ENCODE measurements at regions not wholly inside any gene's neighbourhood (a gene's known extent, or its start where the extent isn't known, plus 50 kb on each side); places are given as distances from the start of the nearest gene placed in this dataset.

- H3K27me3 ChIP-seq, result no peaks in the 10 kb centered on the region
- no peaks in the 10 kb centered on the region; a peak in 1 of 22 replicates for H3K9me3 ChIP-seq (replicated peaks in 1 of 11)
- no peaks in the 10 kb centered on the region for H3K36me3 ChIP-seq
- H3K4me3 ChIP-seq, result no peak overlapping the region
- peaks cover 0 to 11% (median 3%) of the 10 kb centered on the region in 10 experiments; a peak in 9 of 20 replicates for H3K4me1 ChIP-seq
- no peak overlapping the region for H3K4me2 ChIP-seq
- TF ChIP-seq Cebpa-rat (IDR thresholded peaks at IDR 0.05), result no peak
- H3K9ac ChIP-seq, result no peak overlapping the region
- no peak overlapping the region for H3K27ac ChIP-seq
- no peaks in the 10 kb centered on the region for H4K20me1 ChIP-seq
Measured at GRCh38 chr21:41638201-41638790, 128.6 kb downstream of the RIPK4 start.

- no peak for TF ChIP-seq Cebpa-rat (IDR thresholded peaks at IDR 0.05)
- Histone ChIP-seq H3K27me3 (no peaks in the 10 kb centered on the region), H3K27ac (no peak overlapping the region), H3K4me3 (no peak overlapping the region), H3K36me3 (no peaks in the 10 kb centered on the region), H3K9me3 (replicated peaks in 1 of 11) (no peaks in the 10 kb centered on the region; a peak in 1 of 22 replicates), H4K20me1 (no peaks in the 10 kb centered on the region), H3K4me1 (peaks cover 0 to 5% (median 0%) of the 10 kb centered on the region in 10 experiments; a peak in 9 of 20 replicates), H3K9ac (no peak overlapping the region), H3K4me2 (no peak overlapping the region)
Measured at GRCh38 chr21:41636636-41637630, 129.0 kb upstream of the TMPRSS2 start.

GRCh38 chr21:41635874-41636273 is 127.9 kb upstream of the TMPRSS2 start:
- Histone ChIP-seq H4K20me1 (no peaks in the 10 kb centered on the region), H3K36me3 (no peaks in the 10 kb centered on the region), H3K4me1 (peaks cover 0 to 6% (median 0%) of the 10 kb centered on the region in 10 experiments; a peak in 5 of 20 replicates), H3K4me3 (no peak overlapping the region), H3K27ac (no peak overlapping the region), H3K9me3 (replicated peaks in 1 of 11) (no peaks in the 10 kb centered on the region; a peak in 1 of 22 replicates), H3K4me2 (no peak overlapping the region), H3K9ac (no peak overlapping the region), H3K27me3 (no peaks in the 10 kb centered on the region)
- TF ChIP-seq Cebpa-rat (IDR thresholded peaks at IDR 0.05), result no peak

- no peak overlapping the region for H3K4me2 ChIP-seq
- H3K36me3 ChIP-seq, result no peaks in the 10 kb centered on the region
- H3K4me1 ChIP-seq, result peaks cover 0 to 6% (median 0%) of the 10 kb centered on the region in 10 experiments; a peak in 5 of 20 replicates
- no peaks in the 10 kb centered on the region for H4K20me1 ChIP-seq
- H3K4me3 ChIP-seq, result no peak overlapping the region
- peaks cover 0 to 1% (median 0%) of the 10 kb centered on the region in 11 experiments; a peak in 1 of 22 replicates for H3K9me3 ChIP-seq (replicated peaks in 1 of 11)
- TF ChIP-seq Cebpa-rat (IDR thresholded peaks at IDR 0.05), result no peak
- H3K27ac ChIP-seq, result no peak overlapping the region
- no peak overlapping the region for H3K9ac ChIP-seq
- no peaks in the 10 kb centered on the region for H3K27me3 ChIP-seq
Measured at GRCh38 chr21:41634858-41635257, 126.9 kb upstream of the TMPRSS2 start.

GRCh38 chr21:41634211-41634694 is 126.3 kb upstream of the TMPRSS2 start:
- Histone ChIP-seq H3K4me3 (no peak overlapping the region), H3K27me3 (no peaks in the 10 kb centered on the region), H3K4me2 (no peak overlapping the region), H3K4me1 (peaks cover 0 to 6% (median 0%) of the 10 kb centered on the region in 10 experiments; a peak in 5 of 20 replicates), H4K20me1 (no peaks in the 10 kb centered on the region), H3K9ac (no peak overlapping the region), H3K9me3 (replicated peaks in 1 of 11) (peaks cover 0 to 7% (median under 1%) of the 10 kb centered on the region in 11 experiments; a peak in 6 of 22 replicates), H3K36me3 (no peaks in the 10 kb centered on the region), H3K27ac (no peak overlapping the region)
- TF ChIP-seq Cebpa-rat (IDR thresholded peaks at IDR 0.05), result no peak

GRCh38 chr21:41633627-41634026 is 125.7 kb upstream of the TMPRSS2 start:
- Histone ChIP-seq H3K4me1 (peaks cover 0 to 6% (median 0%) of the 10 kb centered on the region in 10 experiments; a peak in 5 of 20 replicates), H3K4me3 (no peak overlapping the region), H3K4me2 (no peak overlapping the region), H3K27ac (no peak overlapping the region), H3K27me3 (no peaks in the 10 kb centered on the region), H3K9ac (no peak overlapping the region), H4K20me1 (no peaks in the 10 kb centered on the region), H3K36me3 (no peaks in the 10 kb centered on the region), H3K9me3 (replicated peaks in 1 of 11) (peaks cover 0 to 11% (median 4%) of the 10 kb centered on the region in 11 experiments; a peak in 6 of 22 replicates)
- no peak for TF ChIP-seq Cebpa-rat (IDR thresholded peaks at IDR 0.05)

- peaks cover 0 to 6% (median 0%) of the 10 kb centered on the region in 10 experiments; a peak in 5 of 20 replicates for H3K4me1 ChIP-seq
- no peak overlapping the region for H3K4me2 ChIP-seq
- TF ChIP-seq Cebpa-rat (IDR thresholded peaks at IDR 0.05), result no peak
- no peak overlapping the region for H3K27ac ChIP-seq
- H3K27me3 ChIP-seq, result no peaks in the 10 kb centered on the region
- no peaks in the 10 kb centered on the region for H3K36me3 ChIP-seq
- H3K9ac ChIP-seq, result no peak overlapping the region
- H3K4me3 ChIP-seq, result no peak overlapping the region
- no peaks in the 10 kb centered on the region for H4K20me1 ChIP-seq
- H3K9me3 ChIP-seq (replicated peaks in 1 of 11), result peaks cover 0 to 11% (median 4%) of the 10 kb centered on the region in 11 experiments; a peak in 6 of 22 replicates
Measured at GRCh38 chr21:41632748-41633475, 125.0 kb upstream of the TMPRSS2 start.

GRCh38 chr21:41631564-41632461 is 123.9 kb upstream of the TMPRSS2 start:
- H3K9me3 ChIP-seq (replicated peaks in 1 of 11), result peaks cover 0 to 11% (median 4%) of the 10 kb centered on the region in 11 experiments; a peak in 6 of 22 replicates
- peak overlapping the region in 2 of 11 experiments; percentile 12 to 17; a peak in 1 of 22 replicates for H3K4me2 ChIP-seq
- no peaks in the 10 kb centered on the region for H3K36me3 ChIP-seq
- H3K4me3 ChIP-seq, result no peak overlapping the region
- no peak overlapping the region for H3K9ac ChIP-seq
- TF ChIP-seq Cebpa-rat (IDR thresholded peaks at IDR 0.05), result no peak
- no peak overlapping the region for H3K27ac ChIP-seq
- no peaks in the 10 kb centered on the region for H4K20me1 ChIP-seq
- no peaks in the 10 kb centered on the region for H3K27me3 ChIP-seq
- peaks cover 0 to 6% (median 0%) of the 10 kb centered on the region in 10 experiments; a peak in 5 of 20 replicates for H3K4me1 ChIP-seq

Measured in BLaER1 treated with 17β-estradiol and CSF1 and Interleukin-3, amounts not matched to agents 10 nM and 100 nM (cell line).